B cell (primary cell): ENCODE measurements at regions not wholly inside any gene's neighbourhood (a gene's known extent, or its start where the extent isn't known, plus 50 kb on each side); places are given as distances from the start of the nearest gene placed in this dataset.

Source experiments
- ATAC-seq: fragments of 200-7000 bp; cut with Tn5 transposase; one replicate; pipeline ENCODE4 v1.10.0; 2021; ENCODE audit warnings: low read depth, mild to moderate bottlenecking, moderate number of reproducible peaks, moderate library complexity
- CTCF ChIA-PET: fragments of 350-600 bp; sonication (Branson Sonifier 250); formaldehyde crosslinking; loops from one replicate; lab custom pipeline; 2021; ENCODE audit warnings: antibody characterized with exemption, inconsistent platforms; lab: Charles Lee
- POLR2A ChIA-PET: fragments of 350-600 bp; sonication (Branson Sonifier 250); formaldehyde crosslinking; loops from one replicate; lab custom pipeline; 2021; ENCODE audit warnings: antibody characterized with exemption; lab: Charles Lee
- DNase-seq: peaks from one replicate; pipeline ENCODE4 v3.0.0; 2013
- H2AFZ ChIP-seq: 2 replicates; pipeline ENCODE4 v1.6.1; 2012; ENCODE audit warnings: mild to moderate bottlenecking, low read depth, low read length; ENCODE audit not compliant: insufficient read depth, poor library complexity, severe bottlenecking
- H3K27ac ChIP-seq, 2 donors: 1 replicate in 1 of 2; 2 replicates in 1 of 2; pipeline ENCODE4 v1.5.1; 2012 to 2013; ENCODE audit warnings: low read length in 2 of 2, mild to moderate bottlenecking in 2 of 2, moderate library complexity in 1 of 2
- H3K27me3 ChIP-seq, 4 experiments: fragments of 200-600 bp in 1 of 4; sonication (generic) in 1 of 4; replicated peaks in 1 of 4; 1 replicate in 2 of 4; 2 replicates in 2 of 4; pipeline versions ENCODE4 v1.6.1 to v1.7.0; 2013 to 2016; ENCODE audit warnings: low read length in 3 of 4, mild to moderate bottlenecking in 2 of 4, mixed read lengths in 1 of 4, moderate library complexity in 1 of 4; ENCODE audit not compliant: insufficient read depth in 4 of 4, control insufficient read depth in 3 of 4; ENCODE audit errors: control extremely low read depth in 1 of 4
- H3K36me3 ChIP-seq, 2 experiments: replicated peaks in 1 of 2; 1 replicate in 1 of 2; 2 replicates in 1 of 2; pipeline versions ENCODE4 v1.6.1 to v1.7.1; 2013; ENCODE audit warnings: low read length in 1 of 2; ENCODE audit not compliant: insufficient read depth in 2 of 2, control insufficient read depth in 1 of 2; ENCODE audit errors: control extremely low read depth in 1 of 2, extremely low read depth in 1 of 2
- H3K4me1 ChIP-seq, 2 donors: fragments of 200-600 bp in 1 of 2; sonication (generic) in 1 of 2; 1 replicate in 1 of 2; 2 replicates in 1 of 2; pipeline versions ENCODE4 v1.5.1 to v1.6.1; 2013 to 2017; ENCODE audit warnings: low read length in 2 of 2; ENCODE audit not compliant: control insufficient read depth in 2 of 2, insufficient read depth in 2 of 2
- H3K4me2 ChIP-seq: replicated peaks from 2 replicates; pipeline ENCODE3; 2012; ENCODE audit warnings: mild to moderate bottlenecking, low read depth, low read length; ENCODE audit not compliant: poor library complexity, severe bottlenecking
- H3K4me3 ChIP-seq, 5 experiments: fragments of 200-600 bp in 1 of 5; sonication (generic) in 1 of 5; 1 replicate in 3 of 5; 2 replicates in 2 of 5; pipeline versions ENCODE4 v1.5.1 to v1.7.0; 2011 to 2016; ENCODE audit warnings: low read length in 4 of 5, mild to moderate bottlenecking in 4 of 5, low read depth in 2 of 5, control low read depth in 1 of 5, moderate library complexity in 1 of 5; ENCODE audit not compliant: insufficient read depth in 1 of 5; ENCODE audit errors: control extremely low read depth in 1 of 5, extremely low read depth in 1 of 5
- H3K79me2 ChIP-seq: fragments of 200-600 bp; sonication (generic); one replicate; pipeline ENCODE4 v1.6.0; 2016; ENCODE audit warnings: low read length; ENCODE audit not compliant: control insufficient read depth, insufficient read depth
- H3K9ac ChIP-seq: fragments of 200-600 bp; sonication (generic); 2 replicates; pipeline ENCODE4 v1.6.1; 2017; ENCODE audit warnings: mild to moderate bottlenecking, low read length, moderate library complexity
- H3K9me3 ChIP-seq, 3 donors: one replicate each; pipeline versions ENCODE4 v1.6.1 to v1.7.1; 2013; ENCODE audit warnings: low read length in 2 of 3; ENCODE audit not compliant: control insufficient read depth in 2 of 3, insufficient read depth in 1 of 3; ENCODE audit errors: control extremely low read depth in 1 of 3
- H4K20me1 ChIP-seq: 2 replicates; pipeline ENCODE4 v1.6.0; 2012; ENCODE audit warnings: mild to moderate bottlenecking, low read length; ENCODE audit not compliant: insufficient read depth, control insufficient read depth, poor library complexity, severe bottlenecking
- H3K27ac Mint-ChIP-seq: one replicate; pipeline ENCODE4 v1.8.0; 2021; ENCODE audit warnings: mixed read lengths
- H3K27me3 Mint-ChIP-seq: one replicate; pipeline ENCODE4 v1.8.0; 2021; ENCODE audit warnings: mixed read lengths
- H3K4me1 Mint-ChIP-seq: one replicate; pipeline ENCODE4 v1.8.0; 2021; ENCODE audit warnings: mixed read lengths
- H3K4me3 Mint-ChIP-seq: one replicate; pipeline ENCODE4 v1.8.0; 2021; ENCODE audit warnings: mixed read lengths
- H3K9me3 Mint-ChIP-seq: one replicate; pipeline ENCODE4 v1.8.0; 2022; ENCODE audit warnings: mixed read lengths; ENCODE audit not compliant: insufficient read depth
- EZH2 ChIP-seq: IDR thresholded peaks from 2 replicates; pipeline ENCODE4 v1.6.1; 2012; ENCODE audit warnings: borderline replicate concordance, low read depth, mild to moderate bottlenecking, moderate library complexity, low read length; ENCODE audit not compliant: insufficient read depth, poor library complexity, severe bottlenecking
- WGBS: methylation state at CpG from one replicate; pipeline ENCODE4 v1.1.5; 2013; ENCODE audit warnings: missing lambda C conversion rate; ENCODE audit not compliant: insufficient coverage; 5-methylcytosine and 5-hydroxymethylcytosine counted together
- intact Hi-C: fragments of 100-400 bp; cut with micrococcal nuclease; formaldehyde crosslinking; loops from one replicate; pipeline ENCODE4 v1.10.0; 2022
- TF ChIP-seq, protein P1 (sequence below): fragments of 200-600 bp; IDR thresholded peaks from one replicate; pipeline ENCODE4 v1.8.0; 2022; ENCODE audit warnings: antibody characterized with exemption, mild to moderate bottlenecking

DNA sequence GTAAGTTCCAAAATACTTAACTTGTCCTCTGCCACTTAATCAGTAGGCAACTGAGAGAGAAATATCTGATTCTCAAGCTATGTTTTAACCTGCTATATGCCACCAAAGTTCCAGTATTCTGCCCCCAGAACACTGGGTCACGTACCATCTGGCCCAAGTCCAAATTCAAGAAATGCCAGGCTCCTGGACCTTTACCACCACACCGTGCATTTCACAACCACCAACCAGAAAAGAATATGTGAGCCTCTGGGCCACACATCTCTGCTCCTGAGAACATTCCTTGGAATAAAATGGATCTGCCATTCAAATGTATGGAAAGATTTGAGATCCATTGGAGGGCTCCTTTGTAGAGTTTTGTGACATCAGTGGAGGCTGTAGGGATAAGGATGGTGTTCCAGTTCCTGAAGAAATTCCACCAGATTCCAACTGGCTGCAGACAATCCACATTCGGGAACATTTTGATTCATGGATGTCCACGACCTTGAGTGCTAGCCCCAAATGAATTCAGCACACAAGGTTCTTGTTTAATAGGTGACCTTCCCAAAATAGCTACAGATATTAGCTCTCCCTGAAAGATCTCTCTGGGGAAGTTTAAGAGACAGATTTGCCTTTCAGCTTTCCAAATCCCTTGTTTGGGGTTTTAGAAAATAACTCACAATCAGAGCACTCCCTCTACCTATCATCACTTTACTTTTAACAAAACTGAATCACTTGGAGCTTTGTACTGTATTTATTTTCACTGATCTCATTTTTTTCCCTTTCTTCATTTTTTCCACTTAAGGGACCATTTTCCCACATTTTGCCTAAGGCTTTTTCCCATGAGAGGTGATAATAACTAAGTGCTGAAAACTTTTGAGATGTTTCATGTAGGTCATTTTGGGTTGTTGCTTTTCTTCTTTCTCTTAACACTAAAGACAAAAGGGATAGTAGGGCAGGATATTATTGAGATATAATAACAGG is 128.4 kb upstream of the ZC3H11B start:
- Mint-ChIP-seq H3K27ac (no peak overlapping the region), H3K9me3 (no peaks in the 10 kb centered on the region), H3K4me3 (no peak overlapping the region), H3K27me3 (peaks cover 16% of the 10 kb centered on the region), H3K4me1 (no peaks in the 10 kb centered on the region)
- no peaks in the 10 kb centered on the region for H3K79me2 ChIP-seq
- no peak for ATAC-seq
- TF ChIP-seq EZH2: no peak
- TF ChIP-seq, protein P1, sequence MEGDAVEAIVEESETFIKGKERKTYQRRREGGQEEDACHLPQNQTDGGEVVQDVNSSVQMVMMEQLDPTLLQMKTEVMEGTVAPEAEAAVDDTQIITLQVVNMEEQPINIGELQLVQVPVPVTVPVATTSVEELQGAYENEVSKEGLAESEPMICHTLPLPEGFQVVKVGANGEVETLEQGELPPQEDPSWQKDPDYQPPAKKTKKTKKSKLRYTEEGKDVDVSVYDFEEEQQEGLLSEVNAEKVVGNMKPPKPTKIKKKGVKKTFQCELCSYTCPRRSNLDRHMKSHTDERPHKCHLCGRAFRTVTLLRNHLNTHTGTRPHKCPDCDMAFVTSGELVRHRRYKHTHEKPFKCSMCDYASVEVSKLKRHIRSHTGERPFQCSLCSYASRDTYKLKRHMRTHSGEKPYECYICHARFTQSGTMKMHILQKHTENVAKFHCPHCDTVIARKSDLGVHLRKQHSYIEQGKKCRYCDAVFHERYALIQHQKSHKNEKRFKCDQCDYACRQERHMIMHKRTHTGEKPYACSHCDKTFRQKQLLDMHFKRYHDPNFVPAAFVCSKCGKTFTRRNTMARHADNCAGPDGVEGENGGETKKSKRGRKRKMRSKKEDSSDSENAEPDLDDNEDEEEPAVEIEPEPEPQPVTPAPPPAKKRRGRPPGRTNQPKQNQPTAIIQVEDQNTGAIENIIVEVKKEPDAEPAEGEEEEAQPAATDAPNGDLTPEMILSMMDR: no peak
- no peak overlapping the region for H3K4me3 ChIP-seq
- no peak overlapping the region for H3K27ac ChIP-seq
- H3K9ac ChIP-seq: no peak overlapping the region
- no peaks in the 10 kb centered on the region for H3K9me3 ChIP-seq
- no peak overlapping the region for H2AFZ ChIP-seq
- DNase-seq: no peak
- ChIA-PET POLR2A (no interaction called here), CTCF (interaction anchor here (1.4 kb wide), 1 partner anchor 8 kb away, joined by 3 read pairs; no protein-coding TSS in a partner anchor)
- intact Hi-C loops: no loop called here
- H3K4me2 ChIP-seq: no peak overlapping the region
- H3K4me1 ChIP-seq: no peaks in the 10 kb centered on the region
- WGBS: 80% methylated on average over 2 of the region's 4 CpGs
- H3K36me3 ChIP-seq: no peaks in the 10 kb centered on the region
- H3K27me3 ChIP-seq: no peaks in the 10 kb centered on the region
- no peaks in the 10 kb centered on the region for H4K20me1 ChIP-seq

DNA sequence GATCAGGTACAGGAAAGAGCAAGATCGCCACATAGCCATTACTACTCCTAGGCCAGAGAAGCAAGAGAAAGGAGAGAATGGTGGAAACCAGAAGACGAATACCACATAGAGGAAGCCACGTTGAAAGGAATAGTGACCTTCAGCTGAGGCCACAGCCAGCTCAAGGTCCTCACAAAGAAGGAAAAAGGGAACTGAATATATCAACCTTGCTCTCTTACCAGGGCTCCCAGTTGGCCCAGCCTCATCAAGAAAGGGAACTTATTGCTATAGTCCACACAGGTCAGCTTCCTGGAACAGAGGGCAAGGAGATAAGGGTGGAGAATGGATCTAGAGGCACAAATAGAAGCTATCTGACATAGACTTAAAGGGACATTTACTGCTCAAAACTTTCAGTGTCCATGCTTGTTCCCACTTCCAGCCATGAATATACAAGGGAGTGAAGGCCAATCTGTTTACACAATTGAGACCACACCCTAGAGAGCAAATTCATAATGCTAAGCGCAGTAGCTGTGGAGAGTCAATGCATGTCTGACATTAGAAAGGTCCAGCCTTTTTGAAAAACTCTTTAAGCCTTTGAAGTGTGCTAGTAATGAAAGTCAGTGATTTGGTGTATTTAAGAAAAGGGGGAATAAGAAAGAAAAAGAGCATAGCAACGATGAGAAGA is 120.7 kb upstream of the ZC3H11B start:
- Mint-ChIP-seq H3K4me1 (no peaks in the 10 kb centered on the region), H3K27me3 (peaks cover 8% of the 10 kb centered on the region), H3K9me3 (no peaks in the 10 kb centered on the region), H3K27ac (no peak overlapping the region), H3K4me3 (no peak overlapping the region)
- H3K27me3 ChIP-seq: no peaks in the 10 kb centered on the region
- H3K9ac ChIP-seq: no peak overlapping the region
- no peaks in the 10 kb centered on the region for H3K36me3 ChIP-seq
- no peak overlapping the region for H3K4me2 ChIP-seq
- TF ChIP-seq, protein P1: no peak
- TF ChIP-seq EZH2: no peak
- H3K4me1 ChIP-seq: no peaks in the 10 kb centered on the region
- H3K27ac ChIP-seq: no peak overlapping the region
- CTCF ChIA-PET: interaction anchor here (1.3 kb wide), 1 partner anchor 9 kb away, joined by 3 read pairs; no protein-coding TSS in a partner anchor
- no CpG with 5 or more reads among the region's 5 CpGs for WGBS
- H3K4me3 ChIP-seq: no peak overlapping the region
- no peak overlapping the region for H2AFZ ChIP-seq
- DNase-seq (no peak), ATAC-seq (no peak)
- no peaks in the 10 kb centered on the region for H3K9me3 ChIP-seq
- no peaks in the 10 kb centered on the region for H3K79me2 ChIP-seq
- H4K20me1 ChIP-seq: no peaks in the 10 kb centered on the region
- intact Hi-C loops: no loop called here
- POLR2A ChIA-PET: no interaction called here
